Head of caudate nucleus (tissue), 42 donors: ENCODE measurements at regions not wholly inside any gene's neighbourhood (a gene's known extent, or its start where the extent isn't known, plus 50 kb on each side); places are given as distances from the start of the nearest gene placed in this dataset.
A peak's percentile ranks its signal among the peaks of the same experiment; 100 is the strongest.
"Not testable (repeated sequence)": the region's sequence is repeated elsewhere in the genome, so short reads cannot be mapped to it uniquely, and the experiment has no call there.

Source experiments
- DNase-seq, 42 donors: peaks; one replicate each; pipeline versions ENCODE4 v3.0.0 to v3.0.0-alpha.2; 2020 to 2021; ENCODE audit warnings: mixed read lengths in 7 of 42
- intact Hi-C: fragments of 100-400 bp; cut with DNase I; formaldehyde crosslinking; loops from one replicate; pipeline ENCODE4 v1.15.0; 2022

- DNase-seq = no peak
- intact Hi-C loops = no loop called here
These were observed 1094.0 kb downstream of the TMEM121 start for GRCh38 chr14:106620368-106620767.

- no peak for DNase-seq
- intact Hi-C loops = no loop called here
These were observed 1095.9 kb downstream of the TMEM121 start for GRCh38 chr14:106622200-106622745.

- no peak for DNase-seq
These were observed 1098.8 kb downstream of the TMEM121 start for GRCh38 chr14:106625186-106625585.

GRCh38 chr14:106626469-106626868 is 1100.1 kb downstream of the TMEM121 start:
- intact Hi-C loops, DNase-seq: not testable (repeated sequence)

More at GRCh38 chr14:106625186-106625585, 1098.8 kb downstream of the TMEM121 start:
- intact Hi-C loops = no loop called here

GRCh38 chr14:106626942-106627588 is 1100.7 kb downstream of the TMEM121 start:
- peak in 14 of 42 donors; percentile 2 to 48 (median 14) for DNase-seq
- intact Hi-C loops = not testable (repeated sequence)

- no peak for DNase-seq
- intact Hi-C loops = no loop called here
These were observed 1105.5 kb downstream of the TMEM121 start for GRCh38 chr14:106631879-106632278.

- intact Hi-C loops = no loop called here
- DNase-seq = no peak
These were observed 1107.3 kb downstream of the TMEM121 start for GRCh38 chr14:106633721-106634120.

- no peak for DNase-seq
- intact Hi-C loops = no loop called here
These were observed 1109.2 kb downstream of the TMEM121 start for GRCh38 chr14:106635569-106635968.

- intact Hi-C loops = not testable (repeated sequence)
- peak in 2 of 42 donors; percentile 1 to 19 for DNase-seq
These were observed 1112.5 kb downstream of the TMEM121 start for GRCh38 chr14:106638786-106639452.

- no peak for DNase-seq
- intact Hi-C loops = no loop called here
These were observed 1115.7 kb downstream of the TMEM121 start for GRCh38 chr14:106642090-106642489.

GRCh38 chr14:106642971-106643370 is 1116.6 kb downstream of the TMEM121 start:
- DNase-seq, intact Hi-C loops: not testable (repeated sequence)

- intact Hi-C loops, DNase-seq: not testable (repeated sequence)
These were observed 1122.5 kb downstream of the TMEM121 start for GRCh38 chr14:106648874-106649273.

- DNase-seq = no peak
- intact Hi-C loops = no loop called here
These were observed 1124.6 kb downstream of the TMEM121 start for GRCh38 chr14:106651016-106651415.

- DNase-seq = no peak
- intact Hi-C loops = no loop called here
These were observed 1126.1 kb downstream of the TMEM121 start for GRCh38 chr14:106652494-106652893.

- no peak for DNase-seq
- intact Hi-C loops = no loop called here
These were observed 1131.1 kb downstream of the TMEM121 start for GRCh38 chr14:106657460-106657859.

- DNase-seq, intact Hi-C loops: not testable (repeated sequence)
These were observed 1131.9 kb downstream of the TMEM121 start for GRCh38 chr14:106658066-106658860.

GRCh38 chr14:106661561-106661960 is 1135.2 kb downstream of the TMEM121 start:
- DNase-seq = peak in 21 of 42 donors; percentile 1 to 51 (median 25)
- intact Hi-C loops = not testable (repeated sequence)

GRCh38 chr14:106662936-106663550 is 1136.7 kb downstream of the TMEM121 start:
- DNase-seq = no peak
- intact Hi-C loops = no loop called here

- intact Hi-C loops, DNase-seq: not testable (repeated sequence)
These were observed 1137.5 kb downstream of the TMEM121 start for GRCh38 chr14:106663805-106664410.
